H9 (cell line): ENCODE measurements at regions not wholly inside any gene's neighbourhood (a gene's known extent, or its start where the extent isn't known, plus 50 kb on each side); places are given as distances from the start of the nearest gene placed in this dataset.
A peak's percentile ranks its signal among the peaks of the same experiment; 100 is the strongest.

Experiments
- DNase-seq: peaks from one replicate; pipeline ENCODE4 v3.0.0-alpha.2; 2017
- H2AFZ ChIP-seq: one replicate; pipeline ENCODE4 v1.6.1; 2013; ENCODE audit warnings: mild to moderate bottlenecking, low read length, control low read depth, moderate library complexity
- H2AK5ac ChIP-seq: 2 replicates; pipeline ENCODE4 v1.6.1; 2013; ENCODE audit warnings: low read length, control low read depth, mixed read lengths; ENCODE audit not compliant: insufficient read length
- H2BK120ac ChIP-seq: one replicate; pipeline ENCODE4 v1.6.1; 2013; ENCODE audit warnings: low read depth, mild to moderate bottlenecking, low read length, control low read depth, inconsistent platforms; ENCODE audit not compliant: poor library complexity, severe bottlenecking
- H2BK12ac ChIP-seq: 2 replicates; pipeline ENCODE4 v1.6.1; 2013; ENCODE audit warnings: low read length, control low read depth, mixed read lengths, low read depth; ENCODE audit not compliant: insufficient read length
- H2BK15ac ChIP-seq: 2 replicates; pipeline ENCODE4 v1.6.1; 2013; ENCODE audit warnings: low read depth, low read length, control low read depth
- H2BK20ac ChIP-seq: one replicate; pipeline ENCODE4 v1.6.1; 2013; ENCODE audit warnings: low read depth, mild to moderate bottlenecking, low read length, control low read depth, inconsistent platforms; ENCODE audit not compliant: poor library complexity, severe bottlenecking
- H2BK5ac ChIP-seq: 2 replicates; pipeline ENCODE4 v1.6.1; 2013; ENCODE audit warnings: low read length, control low read depth, mixed read lengths; ENCODE audit not compliant: insufficient read length
- H3K14ac ChIP-seq: 2 replicates; pipeline ENCODE4 v1.6.1; 2013; ENCODE audit warnings: low read length, control low read depth; ENCODE audit not compliant: insufficient read depth
- H3K18ac ChIP-seq: 2 replicates; pipeline ENCODE4 v1.6.1; 2013; ENCODE audit warnings: low read depth, mild to moderate bottlenecking, mixed read lengths, low read length, control low read depth; ENCODE audit not compliant: insufficient read length
- H3K23ac ChIP-seq: 2 replicates; pipeline ENCODE4 v1.6.1; 2013; ENCODE audit warnings: low read length, control low read depth, mixed read lengths, low read depth; ENCODE audit not compliant: insufficient read length
- H3K23me2 ChIP-seq: 2 replicates; pipeline ENCODE4 v1.6.1; 2013; ENCODE audit warnings: low read depth, mild to moderate bottlenecking, mixed read lengths, low read length, control low read depth; ENCODE audit not compliant: insufficient read length, poor library complexity, severe bottlenecking
- H3K27ac ChIP-seq: 2 replicates; pipeline ENCODE4 v1.5.1; 2013; ENCODE audit warnings: low read length, control low read depth, mixed read lengths, low read depth; ENCODE audit not compliant: insufficient read length
- H3K27me3 ChIP-seq: 2 replicates; pipeline ENCODE4 v1.6.1; 2013; ENCODE audit warnings: low read length, control low read depth, inconsistent platforms; ENCODE audit not compliant: insufficient read depth
- H3K4ac ChIP-seq: 2 replicates; pipeline ENCODE4 v1.6.1; 2013; ENCODE audit warnings: low read depth, mild to moderate bottlenecking, control low read depth, inconsistent platforms, low read length, moderate library complexity
- H3K4me1 ChIP-seq: 2 replicates; pipeline ENCODE4 v1.6.1; 2013; ENCODE audit warnings: low read length, control low read depth, inconsistent platforms; ENCODE audit not compliant: insufficient read depth
- H3K4me2 ChIP-seq: 2 replicates; pipeline ENCODE4 v1.6.1; 2013; ENCODE audit warnings: low read length, control low read depth, mixed read lengths; ENCODE audit not compliant: insufficient read length, insufficient read depth
- H3K56ac ChIP-seq: 2 replicates; pipeline ENCODE4 v1.6.1; 2013; ENCODE audit warnings: low read depth, mild to moderate bottlenecking, mixed read lengths, low read length, control low read depth; ENCODE audit not compliant: insufficient read length
- H3K79me1 ChIP-seq: 2 replicates; pipeline ENCODE4 v1.6.1; 2013; ENCODE audit warnings: low read depth, mild to moderate bottlenecking, moderate library complexity, low read length, control low read depth, inconsistent platforms; ENCODE audit not compliant: insufficient read depth, poor library complexity, severe bottlenecking
- H3K79me2 ChIP-seq: 2 replicates; pipeline ENCODE4 v1.6.1; 2013; ENCODE audit warnings: low read length, control low read depth, inconsistent platforms; ENCODE audit not compliant: insufficient read depth
- H3K9ac ChIP-seq: 2 replicates; pipeline ENCODE4 v1.6.1; 2013; ENCODE audit warnings: low read length, control low read depth, mixed read lengths; ENCODE audit not compliant: insufficient read length; ENCODE audit errors: extremely low read depth
- H3K9me3 ChIP-seq: one replicate; pipeline ENCODE4 v1.6.1; 2013; ENCODE audit warnings: low read depth, low read length, inconsistent platforms; ENCODE audit not compliant: control insufficient read depth
- H3T11ph ChIP-seq: one replicate; pipeline ENCODE4 v1.6.1; 2013; ENCODE audit warnings: mild to moderate bottlenecking, low read length, control low read depth, inconsistent platforms
- H4K20me1 ChIP-seq: one replicate; pipeline ENCODE4 v1.6.1; 2013; ENCODE audit not compliant: control insufficient read depth, insufficient read length, insufficient read depth
- H4K5ac ChIP-seq: 2 replicates; pipeline ENCODE4 v1.6.1; 2013; ENCODE audit warnings: low read depth, mild to moderate bottlenecking, mixed read lengths, low read length, control low read depth; ENCODE audit not compliant: insufficient read length
- H4K8ac ChIP-seq: replicated peaks from 2 replicates; pipeline ENCODE4 v1.6.1; 2013; ENCODE audit warnings: low read length, control low read depth, mixed read lengths, low read depth; ENCODE audit not compliant: insufficient read length
- H4K91ac ChIP-seq: 2 replicates; pipeline ENCODE4 v1.6.1; 2013; ENCODE audit warnings: low read depth, mild to moderate bottlenecking, moderate library complexity, mixed read lengths, low read length, control low read depth; ENCODE audit not compliant: insufficient read length
- H3K27ac Mint-ChIP-seq, 3 experiments: 2 replicates in 2 of 3; 3 replicates in 1 of 3; pipeline ENCODE4 v1.8.0; 2020 to 2021; ENCODE audit warnings: mixed read lengths in 3 of 3, mild to moderate bottlenecking in 1 of 3, moderate library complexity in 1 of 3
- H3K27me3 Mint-ChIP-seq: 2 replicates; pipeline ENCODE4 v1.8.0; 2021; ENCODE audit warnings: low read depth, mild to moderate bottlenecking, moderate library complexity, mixed read lengths
- H3K36me3 Mint-ChIP-seq, 3 experiments: 2 replicates in 2 of 3; 3 replicates in 1 of 3; pipeline ENCODE4 v1.8.0; 2020 to 2021; ENCODE audit warnings: low read depth in 3 of 3, mixed read lengths in 3 of 3; ENCODE audit not compliant: insufficient read depth in 1 of 3
- H3K4me1 Mint-ChIP-seq, 2 experiments: 2 replicates each; pipeline ENCODE4 v1.8.0; 2020; ENCODE audit warnings: mixed read lengths in 2 of 2
- H3K4me3 Mint-ChIP-seq, 2 experiments: 2 replicates in 1 of 2; 3 replicates in 1 of 2; pipeline ENCODE4 v1.8.0; 2020 to 2021; ENCODE audit warnings: mild to moderate bottlenecking in 2 of 2, mixed read lengths in 2 of 2, moderate library complexity in 1 of 2
- H3K9me3 Mint-ChIP-seq, 2 experiments: 2 replicates in 1 of 2; 3 replicates in 1 of 2; pipeline ENCODE4 v1.8.0; 2020; ENCODE audit warnings: mild to moderate bottlenecking in 2 of 2, mixed read lengths in 2 of 2, moderate library complexity in 1 of 2
- CTCF ChIP-seq: fragments of 200-600 bp; sonication (generic); conservative IDR thresholded peaks from 3 replicates; pipeline ENCODE4 v1.8.0; 2021; ENCODE audit warnings: antibody characterized with exemption, mild to moderate bottlenecking
- WGBS: extraction: QIAGEN DNeasy Blood & Tissue Kit; methylation state at CpG from one replicate; pipeline ENCODE4 v1.1.7; 2013; ENCODE audit warnings: missing lambda C conversion rate, low lambda C conversion rate, mixed read lengths; ENCODE audit not compliant: insufficient read length; ENCODE audit errors: extremely low coverage; 5-methylcytosine and 5-hydroxymethylcytosine counted together

GRCh38 chr13:84447640-84447978, 565.3 kb upstream of the SLITRK1 start:
- no peak overlapping the region for H3K27ac ChIP-seq
- H3K14ac ChIP-seq: no peak overlapping the region
- no peak overlapping the region for H4K8ac ChIP-seq
- no peak for DNase-seq
- no peak overlapping the region for H4K91ac ChIP-seq
- no peaks in the 10 kb centered on the region for H3K27me3 ChIP-seq
- no peaks in the 10 kb centered on the region for H4K20me1 ChIP-seq
- peaks cover 0 to 4% of the 10 kb centered on the region in 2 experiments; a peak in 3 of 5 replicates for H3K9me3 Mint-ChIP-seq
- no peaks in the 10 kb centered on the region for H3K9me3 ChIP-seq
- H2AFZ ChIP-seq: no peak overlapping the region
- H2BK12ac ChIP-seq: no peak overlapping the region
- H2BK5ac ChIP-seq: no peak overlapping the region
- H4K5ac ChIP-seq: no peak overlapping the region
- no peaks in the 10 kb centered on the region for H3K23me2 ChIP-seq
- WGBS: no CpG with 5 or more reads among the region's 4 CpGs
- no peak overlapping the region for H2BK120ac ChIP-seq
- H3K4me1 ChIP-seq: no peaks in the 10 kb centered on the region
- H3K4me3 Mint-ChIP-seq: no peak overlapping the region
- no peaks in the 10 kb centered on the region for H3K79me2 ChIP-seq
- H3K27ac Mint-ChIP-seq: peak overlapping the region in 1 of 3 experiments; percentile 65; a peak in 2 of 7 replicates
- no peaks in the 10 kb centered on the region for H3K79me1 ChIP-seq
- no peak overlapping the region for H2AK5ac ChIP-seq
- no peak for TF ChIP-seq CTCF
- H3K36me3 Mint-ChIP-seq: no peaks in the 10 kb centered on the region; a peak in 1 of 7 replicates
- H3K9ac ChIP-seq: no peak overlapping the region
- no peak overlapping the region for H2BK15ac ChIP-seq
- no peak overlapping the region for H3K56ac ChIP-seq
- H3T11ph ChIP-seq: no peak overlapping the region
- H3K4ac ChIP-seq: no peak overlapping the region
- H3K23ac ChIP-seq: no peak overlapping the region
- peaks cover 8 to 11% of the 10 kb centered on the region in 2 experiments for H3K4me1 Mint-ChIP-seq
- H3K4me2 ChIP-seq: no peak overlapping the region
- no peaks in the 10 kb centered on the region for H3K27me3 Mint-ChIP-seq
- H2BK20ac ChIP-seq: no peak overlapping the region
- H3K18ac ChIP-seq: no peak overlapping the region
